GM21737 (cell line): ENCODE measurements at regions not wholly inside any gene's neighbourhood (a gene's known extent, or its start where the extent isn't known, plus 50 kb on each side); places are given as distances from the start of the nearest gene placed in this dataset.
"Not testable (repeated sequence)": the region's sequence is repeated elsewhere in the genome, so short reads cannot be mapped to it uniquely, and the experiment has no call there.

ENCODE experiments used
- ATAC-seq: cut with Tn5 transposase; IDR thresholded peaks from one replicate; pipeline ENCODE4 v1.9.1; 2021; ENCODE audit warnings: mild to moderate bottlenecking, moderate library complexity; ENCODE audit not compliant: unreplicated experiment

DNA sequence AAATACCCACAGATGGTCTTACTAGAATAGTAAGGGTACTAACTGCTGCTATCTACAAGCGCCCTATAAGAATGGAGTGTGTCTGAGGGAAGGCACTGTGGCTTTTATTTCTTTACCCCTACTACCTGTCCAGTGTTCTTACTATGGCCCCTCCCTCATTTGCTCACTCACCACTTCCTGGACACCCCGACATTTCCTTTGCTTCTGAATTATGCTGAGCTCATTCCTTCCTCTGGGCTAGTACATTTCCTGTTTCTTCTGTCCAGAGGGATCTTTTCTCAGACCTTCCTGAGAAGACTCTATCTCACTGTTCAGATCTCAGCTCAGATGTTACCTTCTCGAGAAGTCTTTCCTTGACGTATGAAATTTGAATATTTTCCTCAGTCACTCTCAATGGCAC lies 192.1 kb upstream of the DAB1 start:
- ATAC-seq, result no peak

DNA sequence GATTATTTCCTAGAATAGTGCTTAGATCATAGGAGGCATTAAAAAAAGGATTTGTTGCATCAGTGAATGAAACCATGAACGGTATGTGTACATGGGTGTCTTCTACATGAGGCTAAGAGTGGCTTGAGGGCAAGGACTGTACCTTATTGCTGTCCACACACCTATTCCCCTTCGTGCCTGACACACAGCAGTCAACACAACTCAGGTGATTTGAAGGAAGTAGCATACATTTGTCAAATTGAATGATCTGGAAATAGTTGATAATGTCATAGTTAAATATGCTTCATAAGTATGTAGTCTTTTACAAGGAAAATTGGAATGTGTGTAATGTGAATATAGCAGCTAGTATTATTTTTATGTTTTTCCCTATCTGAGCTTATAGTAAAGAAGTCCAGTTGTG lies 189.0 kb upstream of the DAB1 start:
- ATAC-seq, result no peak

DNA sequence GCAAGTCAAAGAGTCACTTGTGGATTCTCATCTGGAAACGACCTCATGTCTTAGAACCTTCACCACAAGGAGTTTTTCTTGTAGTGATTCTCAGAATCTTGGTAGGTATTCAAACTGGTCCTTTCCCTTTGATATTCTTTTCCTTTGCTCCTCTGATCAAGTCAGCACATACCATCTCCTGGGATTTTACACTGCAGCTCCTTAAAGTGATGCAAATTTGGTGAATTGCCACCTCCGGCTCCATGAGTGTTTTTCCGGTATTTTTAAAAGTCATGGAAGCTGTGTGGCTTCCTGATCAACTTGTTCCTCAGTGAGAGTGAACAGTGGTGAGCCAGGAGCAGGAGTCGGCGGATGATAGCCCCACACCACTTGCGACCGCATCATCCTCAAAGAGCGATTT lies 182.1 kb upstream of the DAB1 start:
- no peak for ATAC-seq

DNA sequence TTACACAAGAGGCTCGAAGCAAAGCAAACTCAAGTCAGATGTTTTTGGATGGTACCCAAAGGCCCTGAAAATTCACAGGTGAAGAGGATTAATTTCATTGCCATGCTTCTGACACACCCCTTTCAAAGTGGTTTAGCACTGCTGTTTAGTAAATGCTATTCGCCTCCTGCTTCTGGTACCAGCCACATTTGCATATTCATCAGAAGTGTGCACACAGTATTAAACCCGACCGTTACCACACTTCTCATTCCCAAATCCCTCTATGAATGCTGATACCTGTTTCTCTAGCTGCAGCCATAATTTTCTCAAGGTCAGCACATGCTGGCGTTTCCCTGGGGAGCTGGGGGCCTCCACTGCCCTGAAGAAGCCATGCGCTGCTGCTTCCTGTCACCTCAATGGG lies 179.8 kb upstream of the DAB1 start:
- ATAC-seq, result no peak

DNA sequence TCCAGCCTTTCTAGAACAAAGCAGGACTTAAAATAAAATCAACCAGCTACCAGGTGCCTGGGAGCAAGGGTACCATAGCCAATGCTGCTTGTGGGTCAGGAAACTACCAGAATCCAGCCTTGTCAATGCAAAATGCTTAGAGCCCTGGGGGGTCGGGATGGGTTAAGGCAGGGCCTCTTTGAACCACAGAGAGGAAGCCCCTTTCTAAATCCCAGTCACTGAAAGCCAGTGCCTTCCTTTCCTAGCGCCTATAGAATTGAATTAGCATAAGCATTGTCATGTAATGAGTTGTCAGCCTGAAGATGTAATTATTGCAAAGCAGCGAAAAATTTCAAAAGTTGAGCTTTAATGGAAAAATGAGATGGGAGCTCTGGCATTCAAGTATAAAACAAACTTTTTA lies 176.6 kb upstream of the DAB1 start:
- ATAC-seq, result no peak

DNA sequence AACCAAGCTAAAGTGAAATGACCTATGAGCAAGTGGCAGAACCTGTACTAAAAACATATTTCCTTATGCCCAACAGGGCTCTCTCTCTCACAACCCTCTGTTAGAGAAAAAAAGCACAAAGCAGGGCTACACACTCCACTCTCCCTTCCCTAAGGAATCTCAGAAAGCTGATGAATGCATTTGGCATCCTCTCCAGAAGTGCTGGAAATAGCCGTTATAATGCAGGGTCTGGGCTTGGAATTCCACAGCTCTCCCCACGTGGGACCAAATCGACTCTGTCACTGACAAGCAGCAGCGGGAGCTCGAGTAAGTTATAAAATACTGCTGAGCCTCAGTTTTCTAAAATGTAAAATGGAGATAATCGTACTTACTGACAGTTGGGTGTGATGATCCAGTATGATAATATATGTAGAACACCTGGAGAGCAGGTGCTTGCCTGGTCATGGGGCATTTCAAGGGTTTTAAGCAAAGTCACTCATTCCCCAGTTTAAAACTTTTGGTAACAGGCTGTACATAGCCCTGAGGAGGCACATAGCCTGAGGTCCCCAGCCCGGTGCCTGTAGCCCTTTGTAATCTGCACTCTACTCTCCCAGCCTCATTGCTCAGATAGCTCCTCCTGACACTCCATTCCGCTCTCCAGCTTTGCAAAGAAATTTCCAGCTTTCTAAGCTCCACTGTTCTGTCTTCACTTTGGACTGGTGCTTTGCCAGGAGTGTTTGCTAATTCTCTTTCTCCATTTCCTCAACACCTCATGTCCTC lies 175.6 kb upstream of the DAB1 start:
- no peak for ATAC-seq

DNA sequence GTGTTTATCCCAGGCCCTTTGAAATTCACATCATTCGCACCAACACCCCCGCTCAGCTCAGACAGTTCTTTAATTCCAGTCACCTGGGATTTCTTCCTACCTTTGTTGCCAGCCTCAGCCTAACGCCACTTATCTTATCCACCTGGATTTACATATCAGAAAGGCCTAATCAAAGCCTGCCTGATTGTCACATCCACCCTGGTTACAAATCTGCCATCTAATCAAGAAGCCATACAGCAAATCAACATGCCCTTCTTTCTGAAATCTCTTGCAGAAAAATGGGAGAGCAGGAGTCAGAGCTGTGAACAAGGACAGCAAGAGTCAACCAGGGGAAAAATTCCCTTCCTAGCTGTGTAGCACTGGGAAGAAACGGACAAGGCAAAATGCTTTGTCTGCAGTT lies 173.2 kb upstream of the DAB1 start:
- ATAC-seq, result no peak

DNA sequence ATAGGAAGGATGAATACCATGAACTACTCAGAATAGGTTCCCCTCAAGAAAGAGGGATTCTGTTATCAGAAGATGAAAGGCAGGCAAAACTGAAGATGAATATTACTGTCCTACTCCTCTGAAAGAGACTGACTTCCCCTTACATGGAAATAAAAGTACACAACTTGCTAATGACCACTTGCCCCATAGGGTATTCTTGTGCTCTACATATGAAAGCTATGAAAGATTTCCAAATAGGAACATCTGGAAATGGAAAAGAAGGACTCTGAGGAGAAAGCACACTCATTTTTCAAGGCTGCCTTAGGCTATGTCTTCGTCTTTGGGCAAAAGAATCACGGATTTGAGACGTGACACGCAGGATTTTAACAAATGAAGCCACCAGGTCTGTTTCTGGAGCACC lies 170.1 kb upstream of the DAB1 start:
- no peak for ATAC-seq

DNA sequence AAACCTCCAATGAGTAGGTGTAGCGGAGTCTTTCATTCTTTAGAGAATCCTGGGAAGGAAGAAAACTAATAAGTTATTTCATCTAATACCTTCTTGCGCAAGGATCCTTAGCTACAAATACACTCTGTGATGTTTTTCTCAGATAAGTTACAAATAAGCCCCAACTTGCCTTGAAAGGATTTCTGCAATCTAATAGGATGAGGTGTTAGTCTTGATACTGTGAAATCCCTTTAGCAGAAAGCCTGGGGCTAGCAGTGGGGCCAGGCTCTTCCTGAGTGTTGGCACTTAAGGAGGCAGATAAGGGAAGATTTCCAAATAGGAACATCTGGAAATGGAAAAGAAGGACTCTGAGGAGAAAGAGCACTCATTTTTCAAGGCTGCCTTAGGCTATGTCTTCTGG lies 168.0 kb upstream of the DAB1 start:
- no peak for ATAC-seq

DNA sequence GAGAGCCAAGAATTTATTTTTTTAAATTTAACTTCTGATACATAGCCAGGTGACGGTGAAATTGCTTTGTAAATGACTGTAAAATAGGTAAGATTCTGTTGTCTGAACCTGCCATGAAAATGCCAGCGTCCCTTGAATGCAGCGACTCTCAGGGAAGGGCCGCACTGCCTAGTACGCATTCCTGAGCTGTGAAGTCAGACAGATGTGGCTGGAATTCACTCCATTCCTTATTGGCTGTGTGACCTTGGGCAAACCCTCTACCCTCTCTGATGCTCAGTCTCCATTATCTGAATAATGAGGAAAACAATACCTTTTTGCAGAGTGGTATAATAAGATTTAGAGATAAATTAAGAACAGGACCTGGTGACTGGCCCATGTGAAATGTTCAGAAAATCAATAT lies 167.1 kb upstream of the DAB1 start:
- no peak for ATAC-seq

DNA sequence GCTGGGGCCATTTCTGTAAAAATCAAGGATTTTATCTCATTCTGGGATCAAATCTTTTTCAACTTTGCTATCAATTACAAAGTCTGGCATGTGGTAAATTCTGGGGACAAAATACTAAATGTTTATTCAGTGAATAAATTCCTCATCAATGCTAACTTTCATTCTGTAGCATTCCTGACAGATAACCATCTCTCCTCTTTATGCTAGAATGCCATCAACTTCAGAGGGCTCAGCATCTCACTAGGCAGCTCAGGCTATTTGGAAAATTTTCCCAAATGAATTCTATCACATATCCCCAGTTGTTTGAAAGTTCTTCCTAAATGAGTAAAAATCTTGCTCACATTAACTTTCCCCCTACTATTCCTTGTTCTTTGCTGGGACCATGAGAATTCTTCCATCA lies 163.0 kb upstream of the DAB1 start:
- no peak for ATAC-seq

DNA sequence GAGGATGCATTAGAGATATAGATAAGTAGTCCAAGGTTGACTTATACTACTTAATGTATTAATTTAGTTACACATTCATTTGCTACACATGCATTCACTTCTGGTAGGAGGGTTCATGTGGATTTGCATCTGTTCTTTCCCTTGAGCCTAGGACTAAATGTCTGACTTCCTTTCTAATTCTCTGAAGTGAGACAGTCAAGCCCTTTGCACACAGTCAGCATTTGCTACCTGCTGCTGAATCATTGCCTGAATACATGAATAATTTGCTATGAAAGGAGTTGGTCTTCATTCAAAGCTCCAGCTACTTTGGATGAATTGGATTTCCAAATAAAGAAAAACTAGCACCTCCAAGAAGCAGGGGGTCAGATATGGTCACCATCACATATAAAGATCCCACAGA lies 154.8 kb upstream of the DAB1 start:
- ATAC-seq, result no peak

DNA sequence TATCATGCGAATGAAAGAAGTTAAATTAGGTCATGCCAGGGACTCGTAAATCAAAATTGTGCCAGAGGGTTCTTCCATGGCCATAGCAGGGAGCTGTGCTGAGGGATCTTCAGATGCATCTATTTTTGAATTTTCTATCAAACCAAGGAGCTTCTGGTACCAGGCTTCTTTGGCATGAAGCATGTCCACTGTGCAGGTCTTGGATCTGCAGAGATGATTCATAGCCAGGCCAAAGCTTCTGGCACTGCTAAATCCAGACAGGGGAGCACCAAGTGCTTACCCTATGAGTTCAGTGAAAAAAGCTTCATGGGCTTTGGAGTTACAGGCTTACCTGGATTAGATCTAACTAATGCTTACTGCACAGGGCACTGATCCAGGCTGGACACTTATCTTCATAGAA lies 154.2 kb upstream of the DAB1 start:
- ATAC-seq, result no peak

DNA sequence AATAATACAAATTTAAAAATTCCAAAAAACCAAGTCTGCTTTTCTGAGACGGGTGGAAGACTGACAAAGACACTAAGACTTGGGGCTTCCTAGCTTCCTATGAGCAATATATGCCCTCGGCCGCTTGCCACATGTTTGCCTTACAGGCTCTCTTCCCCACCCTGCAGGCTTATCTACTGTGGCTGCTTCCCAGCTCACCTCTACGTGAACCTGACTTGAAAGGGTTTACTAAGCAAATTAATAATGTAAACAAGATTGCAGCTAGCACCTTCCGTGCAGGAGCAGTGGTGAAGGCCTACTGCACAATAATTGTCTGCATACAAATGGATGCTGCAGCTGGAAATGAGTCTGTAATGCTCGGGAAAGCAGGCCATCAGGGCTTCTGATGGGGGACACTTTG lies 152.9 kb upstream of the DAB1 start:
- ATAC-seq, result no peak

DNA sequence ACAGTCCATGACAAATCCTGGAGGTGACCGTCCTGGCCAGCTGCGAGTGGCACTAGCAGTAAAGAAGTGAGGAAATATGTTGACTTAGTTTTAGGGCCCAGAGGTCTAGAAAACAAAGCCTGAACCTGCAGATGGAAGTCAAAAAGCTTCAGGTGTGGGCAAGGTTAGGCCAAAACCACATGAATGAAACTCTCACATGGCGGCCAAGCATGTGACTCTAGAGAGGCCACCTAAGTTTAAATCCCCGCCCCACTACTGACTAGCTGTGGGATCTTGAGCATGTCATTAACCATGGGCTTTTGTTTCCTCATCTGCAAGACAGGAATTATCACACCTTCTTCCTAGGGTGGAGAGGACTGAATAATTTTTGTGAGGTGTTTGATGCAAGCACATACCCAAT lies 148.2 kb upstream of the DAB1 start:
- no peak for ATAC-seq

DNA sequence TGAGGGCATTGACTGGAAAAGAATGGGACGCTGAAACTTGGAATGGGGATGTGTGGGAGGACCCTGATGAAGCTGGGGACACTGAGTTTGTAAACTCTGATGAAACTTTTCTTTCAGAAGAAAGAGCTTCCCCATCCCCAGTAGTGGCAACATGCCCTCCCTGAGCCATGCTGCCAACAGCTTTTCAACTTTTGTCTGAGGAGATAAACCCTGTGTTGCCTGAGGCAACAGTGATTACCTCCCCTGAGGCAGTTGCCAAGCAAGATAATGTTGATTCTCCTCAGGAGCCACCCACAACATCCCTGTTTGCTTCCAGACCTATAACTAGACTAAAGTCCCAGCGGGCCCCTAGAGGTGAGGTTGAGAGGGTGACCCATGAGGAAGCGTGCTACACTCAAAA lies 134.2 kb upstream of the DAB1 start:
- not testable (repeated sequence) for ATAC-seq

DNA sequence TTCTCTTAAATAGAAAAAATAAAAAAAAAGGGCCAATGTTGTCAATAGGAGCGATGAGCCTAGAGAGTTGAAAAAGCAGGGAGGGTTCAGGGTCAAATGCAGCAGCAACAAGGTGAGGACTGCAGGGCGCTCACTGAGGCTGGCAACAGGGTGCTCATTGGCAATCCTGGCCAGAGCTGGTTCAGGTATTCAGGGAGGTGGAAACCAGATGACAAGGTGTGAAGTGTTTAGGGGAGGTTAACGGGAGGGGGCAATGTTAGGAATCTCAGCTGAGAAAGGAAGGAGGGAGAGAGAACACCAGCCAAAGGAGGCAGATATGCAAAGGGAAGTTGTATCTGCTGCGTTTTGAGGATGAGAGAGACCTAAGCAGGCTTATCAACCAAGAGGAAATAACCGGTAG lies 129.8 kb upstream of the DAB1 start:
- no peak for ATAC-seq

DNA sequence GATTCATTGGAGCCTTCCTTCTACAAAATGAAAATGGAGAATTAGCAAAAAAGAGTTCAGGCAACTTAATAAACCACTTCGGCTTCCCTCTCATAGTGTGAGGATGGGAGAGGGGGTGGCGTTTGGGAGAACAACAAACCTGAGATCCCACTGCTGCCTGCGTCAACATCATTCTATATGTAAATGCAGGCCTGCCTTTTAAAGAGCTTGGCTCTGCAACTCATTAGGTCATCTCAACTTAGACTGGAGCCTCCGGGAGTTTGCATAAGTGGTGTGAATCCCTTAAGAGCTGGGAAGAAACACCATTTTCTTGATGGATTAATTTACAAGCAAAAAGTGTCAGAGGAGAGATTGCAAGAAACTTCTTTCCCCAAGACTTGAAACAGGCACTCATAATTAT lies 127.6 kb upstream of the DAB1 start:
- ATAC-seq, result no peak

DNA sequence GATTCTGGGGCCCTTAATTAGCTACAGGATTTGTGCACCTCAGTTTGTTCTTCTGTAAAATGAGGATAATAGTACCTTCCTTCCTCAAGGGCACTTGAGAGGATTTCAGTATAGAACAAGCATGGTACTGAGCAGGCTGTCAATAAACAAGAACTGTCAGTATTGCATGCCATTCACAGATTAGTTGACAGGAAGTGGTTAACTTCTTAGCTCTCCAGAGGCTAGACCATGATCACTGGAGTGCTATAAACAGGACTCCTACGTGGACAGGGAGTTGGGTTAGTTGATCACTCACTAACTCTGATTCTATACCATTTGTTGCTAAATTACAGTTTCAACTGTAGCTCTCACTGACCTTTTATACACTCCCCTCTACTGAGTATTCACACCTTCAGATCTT lies 126.2 kb upstream of the DAB1 start:
- ATAC-seq, result peak; percentile 89

DNA sequence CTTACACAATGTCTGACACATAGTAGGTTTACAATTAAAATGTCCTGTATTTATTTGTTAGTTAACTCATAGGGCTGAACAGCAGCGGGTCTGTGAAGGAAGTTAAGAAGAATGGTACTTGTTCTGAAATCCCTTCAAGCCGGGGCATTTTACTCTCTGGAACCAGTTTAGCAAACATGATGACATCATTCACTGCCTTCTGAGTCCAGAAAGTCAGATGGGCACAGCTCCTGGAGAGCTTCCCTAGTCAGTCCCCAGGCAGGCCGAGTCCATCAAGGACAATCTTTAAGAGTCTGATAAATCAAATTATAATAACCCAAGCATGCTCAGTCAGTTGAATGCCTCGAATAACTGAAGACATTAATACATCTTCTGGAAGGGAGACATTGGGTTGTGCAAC lies 125.4 kb upstream of the DAB1 start:
- ATAC-seq, result no peak

DNA sequence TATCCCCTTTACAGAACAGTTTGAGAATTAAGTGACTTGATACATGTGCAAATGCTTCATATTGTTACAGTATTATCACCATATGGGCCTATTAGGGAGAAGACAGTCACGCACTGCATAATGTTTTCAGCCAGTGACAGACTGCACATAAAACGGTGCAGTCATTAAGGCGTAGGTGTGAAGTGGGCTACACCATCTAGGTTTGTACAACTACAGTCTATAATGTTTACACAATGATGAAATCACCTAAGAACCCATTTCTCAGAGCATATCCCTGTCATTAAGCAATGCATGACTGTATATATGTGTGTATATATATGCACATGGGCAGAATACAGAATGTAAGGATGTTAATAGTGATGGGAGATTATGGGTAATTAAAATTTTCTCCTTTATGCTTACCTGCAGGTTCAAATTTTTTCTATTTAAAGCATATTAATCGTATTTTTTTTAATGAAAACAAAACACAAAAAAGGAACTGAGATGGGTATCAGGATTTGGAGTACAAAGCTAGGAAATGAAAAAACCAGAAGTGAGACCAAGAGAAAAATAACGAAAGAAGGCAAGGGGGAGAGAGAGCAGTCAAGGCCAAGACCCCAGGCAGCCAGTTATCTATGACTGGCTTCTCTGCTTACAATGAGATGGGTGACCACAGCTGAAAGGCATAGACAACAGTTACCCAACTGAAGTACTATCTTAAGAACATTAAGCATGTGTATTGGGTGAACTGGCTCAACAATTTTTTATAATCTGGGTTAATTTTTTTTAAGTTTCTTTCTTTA lies 122.9 kb upstream of the DAB1 start:
- ATAC-seq, result no peak

DNA sequence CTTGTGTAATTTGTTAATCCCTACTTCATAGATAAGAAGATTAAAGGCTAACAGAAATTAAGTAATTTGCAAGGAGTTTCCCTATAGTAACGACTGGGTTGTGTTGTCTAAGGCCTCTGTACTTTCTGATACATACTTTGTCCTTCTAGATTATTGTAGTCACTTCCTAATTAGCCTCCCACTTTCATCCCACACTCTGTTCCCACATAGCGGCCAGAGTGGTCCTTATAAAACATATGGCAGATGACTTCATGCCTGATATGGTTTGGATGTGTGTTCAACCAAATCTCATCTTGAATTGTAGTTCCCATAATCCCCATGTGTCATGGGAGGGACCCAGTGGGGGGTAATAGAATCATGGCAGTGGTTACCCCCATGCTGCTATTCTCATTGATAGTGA lies 120.5 kb upstream of the DAB1 start:
- no peak for ATAC-seq
